ENCODE measurements at regions not wholly inside any gene's neighbourhood (a gene's known extent, or its start where the extent isn't known, plus 50 kb on each side); places are given as distances from the start of the nearest gene placed in this dataset.

DNA sequence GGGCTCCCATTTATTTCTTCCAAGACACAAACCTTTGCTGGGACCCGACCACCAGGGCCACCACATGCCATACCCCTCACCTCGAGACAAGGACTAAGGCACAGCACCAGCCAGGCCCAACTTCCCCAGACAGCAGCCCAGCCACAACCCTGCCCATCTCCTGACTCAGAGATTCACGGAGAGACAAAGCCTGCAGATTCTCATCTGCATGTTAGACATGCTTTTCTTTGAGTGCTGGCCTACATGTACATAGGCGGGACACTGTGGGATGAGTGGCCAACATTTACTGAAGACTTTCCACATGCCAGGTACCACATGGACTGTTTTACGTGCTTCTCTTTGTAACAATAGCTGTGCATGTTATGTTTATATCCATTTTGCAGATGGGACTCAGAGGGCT lies 221.3 kb upstream of the ZMIZ1 start:
- DNase-seq: no peak

DNA sequence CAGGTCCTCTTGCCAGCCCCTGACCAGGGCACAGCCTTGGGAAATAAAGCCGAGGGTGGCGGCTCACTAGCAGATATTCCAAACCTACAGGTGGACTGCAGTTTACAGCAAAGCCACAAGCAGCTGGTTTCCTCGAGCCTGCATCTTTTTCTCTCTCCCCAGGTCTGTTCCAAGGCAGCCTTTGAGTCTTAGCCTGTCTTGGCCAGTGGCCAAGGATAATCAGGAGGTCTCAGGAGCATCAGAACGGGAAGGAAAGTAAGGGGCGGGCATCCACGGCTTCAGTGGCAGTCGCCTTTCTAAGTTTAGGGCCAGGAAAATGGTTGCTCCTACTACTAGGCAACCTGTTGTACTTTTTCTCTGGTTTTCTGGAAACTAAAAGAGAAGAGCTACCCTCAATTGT lies 219.7 kb upstream of the ZMIZ1 start:
- no peak for DNase-seq

- DNase-seq: no peak
Measured at GRCh38 chr10:78849731-78850130, 219.0 kb upstream of the ZMIZ1 start.

DNA sequence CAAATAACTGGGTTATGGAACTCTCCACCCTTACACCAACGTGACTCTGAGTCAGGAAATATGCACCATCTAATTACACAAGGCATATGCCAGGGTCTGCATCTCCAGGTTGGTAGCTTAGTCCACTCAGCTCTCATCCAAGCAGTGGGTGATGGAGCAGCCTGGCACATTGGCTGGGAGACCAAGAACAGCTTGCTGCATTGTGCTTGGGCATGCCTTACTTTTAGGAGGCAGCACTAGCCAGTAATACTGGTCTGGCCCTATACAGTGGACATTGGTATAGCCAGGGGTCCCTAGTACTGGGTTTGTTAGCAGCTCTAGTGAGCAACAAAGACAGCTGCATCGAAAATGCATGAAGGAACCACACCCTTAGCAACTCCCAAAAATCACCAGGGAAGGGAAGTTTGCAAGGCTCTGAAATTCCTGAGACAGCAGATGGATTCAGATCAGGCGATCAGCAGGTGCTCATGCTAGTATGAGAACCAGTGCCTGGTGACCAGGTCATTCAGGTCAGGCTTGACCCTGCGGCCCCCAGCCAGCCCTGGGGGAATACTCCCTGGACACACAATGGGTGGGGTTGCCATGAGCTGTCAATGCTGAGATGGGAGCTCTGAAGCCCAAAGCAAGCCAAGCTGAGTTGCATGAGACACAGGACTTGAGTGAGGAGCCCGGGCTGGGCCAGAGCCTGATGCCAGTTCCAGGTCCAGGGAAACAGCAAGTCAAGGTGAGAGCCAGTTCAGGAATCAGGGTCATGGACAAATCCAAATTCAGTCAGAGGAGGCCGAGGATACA lies 217.9 kb upstream of the ZMIZ1 start:
- DNase-seq: no peak

DNA sequence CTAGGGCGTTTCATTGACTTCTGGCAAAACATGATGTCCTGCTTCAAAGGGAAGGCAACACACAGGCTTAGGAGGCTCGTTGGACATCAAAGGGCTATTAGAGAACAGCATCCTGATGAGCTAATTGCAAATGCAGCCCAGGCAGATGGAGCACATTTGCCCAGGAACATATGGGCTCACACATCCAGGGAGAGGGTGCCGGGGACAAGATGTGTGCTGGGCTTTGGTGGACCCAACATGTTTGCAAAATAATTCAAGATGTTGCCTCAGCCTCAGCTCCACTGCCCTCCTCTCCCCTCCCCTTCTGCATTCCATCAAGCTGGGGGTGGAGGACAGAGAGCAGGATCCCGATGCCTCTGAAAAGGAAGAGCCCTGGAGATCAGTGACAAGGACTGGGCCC lies 217.1 kb upstream of the ZMIZ1 start:
- no peak for DNase-seq

DNA sequence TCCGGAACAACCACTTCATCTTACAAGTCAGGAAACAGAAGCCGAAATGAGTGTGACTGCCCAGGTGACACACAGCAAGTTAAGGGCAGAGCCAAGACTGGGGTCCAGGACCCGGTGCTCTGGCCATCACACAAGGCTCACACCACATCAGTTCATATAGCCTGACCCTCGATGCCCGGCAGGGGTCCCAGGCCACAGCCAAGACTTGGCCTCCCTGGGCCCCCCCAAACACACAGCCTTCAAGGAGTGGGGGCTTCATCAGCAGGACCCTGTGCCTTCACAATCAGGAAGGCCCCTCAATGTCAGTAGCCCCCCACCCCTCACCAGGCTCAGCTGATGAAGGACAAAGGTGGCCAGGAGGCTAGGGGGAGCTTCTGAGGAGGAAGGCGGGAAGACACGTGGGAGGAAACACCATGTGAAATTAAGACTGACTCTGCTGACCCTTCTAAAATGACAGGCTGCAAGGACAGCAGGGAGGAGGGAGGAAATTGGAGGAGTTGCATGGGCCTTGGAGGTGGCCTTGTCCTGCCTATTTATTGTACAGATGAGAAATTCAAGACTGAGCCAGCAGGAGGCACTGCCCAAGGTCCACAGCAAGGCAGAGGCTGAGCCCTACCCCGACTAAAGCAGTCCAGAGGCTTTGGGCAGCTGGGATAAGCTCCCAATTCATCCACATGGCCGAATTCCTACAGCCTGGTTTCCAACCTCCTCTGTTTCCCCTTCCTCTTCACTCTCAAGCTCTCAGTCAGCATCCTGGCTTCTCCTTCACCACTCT lies 216.1 kb upstream of the ZMIZ1 start:
- DNase-seq: peak; percentile 54 to 55

- DNase-seq: peak; percentile 48 to 62
Measured at GRCh38 chr10:78853864-78854263, 214.9 kb upstream of the ZMIZ1 start.

GRCh38 chr10:78856421-78856820 lies 212.3 kb upstream of the ZMIZ1 start:
- DNase-seq: no peak

DNA sequence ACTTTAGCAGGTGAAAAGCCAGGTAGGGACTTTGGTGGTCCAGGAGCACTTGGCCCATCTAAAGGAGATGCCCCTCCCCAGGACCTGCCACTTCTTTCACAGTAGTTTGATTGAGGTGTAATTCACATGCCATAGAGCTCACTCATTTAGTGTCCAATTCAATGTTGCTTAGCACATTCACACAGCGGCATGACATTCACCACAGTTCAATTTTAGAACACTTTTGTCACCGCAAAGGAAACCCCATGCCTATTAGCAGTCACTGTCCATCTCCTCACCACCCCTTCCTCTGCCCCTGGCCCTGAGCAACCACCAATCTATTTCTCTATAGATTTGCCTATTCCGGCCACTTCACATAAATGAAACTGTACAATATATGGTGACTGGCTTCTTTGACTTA lies 211.6 kb upstream of the ZMIZ1 start:
- no peak for DNase-seq

DNA sequence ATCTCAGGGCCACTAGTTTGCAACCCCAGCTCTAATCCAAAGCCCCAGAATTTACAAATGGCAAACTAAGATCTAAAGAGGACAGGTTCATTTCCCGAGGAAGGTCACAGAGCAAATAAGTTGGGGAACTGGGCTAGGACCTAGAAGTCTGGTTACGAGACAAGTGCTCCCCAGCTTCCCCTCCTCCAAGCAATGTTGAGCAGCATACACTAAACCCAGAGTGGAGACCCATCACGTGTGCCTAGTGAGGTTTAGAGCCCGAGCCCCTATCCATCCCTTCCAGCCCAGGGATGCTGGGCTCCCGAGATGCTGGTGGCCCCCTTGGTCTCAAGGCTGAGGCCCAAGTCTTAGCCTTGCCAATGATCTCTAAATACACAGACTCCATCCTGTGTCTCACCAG lies 209.5 kb upstream of the ZMIZ1 start:
- no peak for DNase-seq

GRCh38 chr10:78859769-78860168 lies 209.0 kb upstream of the ZMIZ1 start:
- DNase-seq: no peak

- DNase-seq: no peak
Measured at GRCh38 chr10:78860260-78860914, 208.4 kb upstream of the ZMIZ1 start.

DNA sequence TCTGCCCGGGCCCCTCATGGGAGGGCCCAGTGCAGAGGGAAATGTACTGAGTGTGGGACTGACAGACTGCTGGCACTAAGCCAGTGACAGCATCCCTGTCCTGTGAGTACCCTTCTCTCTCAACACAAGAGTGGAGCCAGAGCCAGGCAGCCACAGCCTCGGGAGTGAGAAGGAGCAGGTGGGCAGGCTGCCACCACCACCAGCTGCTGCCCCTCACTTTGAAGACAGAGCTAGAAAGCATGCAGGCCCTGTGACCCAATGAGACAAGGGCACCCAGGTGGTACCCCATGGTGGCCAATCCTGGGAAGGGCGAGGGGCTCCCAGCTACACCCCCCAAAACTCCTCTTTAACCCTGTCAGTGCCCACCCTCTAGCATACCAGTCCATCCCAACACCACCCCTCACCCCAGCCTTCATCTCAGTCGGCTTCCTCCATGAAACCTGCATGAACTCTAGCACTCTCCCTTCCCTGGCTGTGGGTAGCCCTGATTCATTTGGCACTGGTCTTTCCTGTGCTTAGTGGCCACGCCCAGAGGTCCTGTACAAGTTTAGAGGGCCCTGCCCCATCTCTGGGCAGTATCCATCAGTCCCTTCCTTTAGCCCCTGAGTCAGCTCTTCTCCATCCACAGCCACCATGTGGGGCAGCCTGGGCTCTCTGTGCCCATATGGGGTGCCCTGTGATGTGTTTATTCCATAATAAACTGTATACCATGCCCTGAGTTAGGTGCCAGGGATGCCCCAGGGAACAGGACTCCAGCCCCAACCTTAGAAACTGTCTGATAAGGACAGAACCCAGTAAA lies 207.0 kb upstream of the ZMIZ1 start:
- no peak for DNase-seq

DNA sequence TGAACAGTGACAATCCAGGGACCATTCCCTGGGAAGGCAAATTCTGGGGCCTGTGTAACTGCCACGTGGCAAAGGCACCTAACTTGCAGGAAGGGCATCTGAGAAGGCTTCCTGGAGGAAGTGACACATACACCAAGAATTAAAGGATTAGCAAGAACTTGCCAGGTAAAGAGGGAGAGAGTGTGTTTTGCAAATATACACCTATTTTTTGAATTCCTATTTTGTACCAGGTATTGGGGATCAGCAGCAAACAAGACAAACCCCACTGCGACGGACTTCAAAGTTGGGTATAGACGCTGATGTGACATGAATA lies 206.5 kb upstream of the ZMIZ1 start:
- DNase-seq: no peak

DNA sequence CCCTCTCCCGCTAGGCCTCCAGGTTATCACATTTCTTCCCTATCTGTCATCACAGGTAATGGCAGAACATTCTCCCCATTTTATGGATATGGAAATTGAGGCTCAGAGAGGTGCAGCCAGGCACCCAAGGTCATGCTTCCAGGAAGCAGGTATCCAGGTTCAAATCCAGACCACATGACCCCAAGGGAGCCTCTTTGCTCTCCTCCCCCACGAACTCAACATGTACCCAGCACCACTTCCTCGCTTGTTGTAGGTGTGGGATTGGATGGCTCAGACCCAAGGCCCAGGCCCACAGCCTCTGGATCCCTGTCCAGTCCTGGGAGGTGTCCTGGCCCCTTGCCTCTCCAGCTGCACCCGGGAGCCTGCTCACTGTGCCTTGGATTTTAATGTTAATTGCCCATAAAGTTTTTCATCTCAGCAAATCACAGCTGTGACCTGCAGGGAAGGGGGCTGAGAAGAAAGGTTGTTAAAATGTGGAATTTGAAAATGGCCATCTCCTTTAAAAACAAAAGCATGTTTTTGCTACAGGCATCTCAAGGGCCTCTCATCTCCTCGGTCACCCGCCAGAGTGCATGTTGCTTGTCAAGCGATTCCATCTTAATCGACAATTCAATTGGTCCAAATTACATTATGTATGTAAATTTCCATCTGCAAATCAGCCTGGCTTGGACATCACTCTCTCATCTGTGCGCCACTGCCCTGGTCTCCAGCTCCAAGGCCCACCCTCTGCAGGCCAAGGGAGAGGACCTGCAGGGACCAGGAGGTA lies 205.4 kb upstream of the ZMIZ1 start:
- DNase-seq: no peak

GRCh38 chr10:78863906-78864239 lies 204.9 kb upstream of the ZMIZ1 start:
- DNase-seq: no peak

GRCh38 chr10:78864761-78865537 lies 203.8 kb upstream of the ZMIZ1 start:
- no peak for DNase-seq

DNA sequence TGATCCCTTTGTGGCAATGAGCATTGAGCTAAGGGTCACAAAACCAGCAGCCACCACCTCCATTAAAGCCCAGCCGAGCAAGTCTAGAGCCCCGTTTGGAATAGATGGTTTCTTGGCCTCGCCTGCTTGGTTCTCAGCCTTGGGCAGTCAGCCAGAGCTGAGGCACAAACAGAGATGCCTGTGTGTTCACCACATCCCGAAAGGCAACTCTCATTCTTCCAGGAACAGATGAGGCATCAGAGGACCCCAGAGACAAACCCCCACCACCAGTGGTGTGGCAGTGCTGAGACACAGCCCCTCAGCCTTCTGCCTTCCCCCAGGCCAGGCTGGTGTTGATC lies 203.3 kb upstream of the ZMIZ1 start:
- no peak for DNase-seq

DNA sequence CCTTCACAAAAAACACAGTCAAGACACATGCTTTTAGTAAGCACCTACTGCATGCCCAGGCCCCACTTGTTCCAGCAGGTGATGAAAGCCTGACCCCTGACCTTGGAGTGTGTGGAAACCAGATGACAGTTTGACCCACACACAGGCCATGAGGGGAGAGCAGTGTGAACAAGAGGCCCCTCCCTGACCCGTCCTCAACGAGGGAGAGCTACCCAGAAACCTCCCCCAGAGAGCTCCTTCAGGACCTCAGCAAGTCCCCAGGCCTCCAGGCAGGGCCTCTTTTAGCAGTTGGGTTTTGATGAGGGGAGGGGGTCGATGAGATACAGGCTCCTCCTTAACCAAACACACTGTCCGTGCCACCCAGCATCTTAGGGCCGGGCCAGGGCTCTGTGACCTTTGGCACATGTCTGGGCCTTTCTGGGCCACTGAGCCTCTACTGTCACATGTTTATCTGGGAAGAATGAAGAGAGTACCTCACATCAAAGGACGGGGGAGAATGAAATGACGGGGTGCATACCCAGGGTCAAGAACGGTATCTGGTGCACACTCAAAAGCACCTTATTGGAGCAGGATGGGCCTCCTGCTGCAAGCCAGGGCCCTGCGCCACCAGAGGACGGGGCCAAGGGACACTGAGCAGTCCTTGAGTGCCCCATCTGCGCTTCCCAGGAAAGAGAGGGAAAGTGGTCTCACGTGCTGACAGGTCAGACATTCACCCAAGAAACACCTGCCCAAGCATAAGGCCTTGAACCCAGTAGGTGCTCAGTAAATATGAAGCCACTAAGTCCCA lies 202.6 kb upstream of the ZMIZ1 start:
- DNase-seq: no peak

- DNase-seq: no peak
Measured at GRCh38 chr10:78866731-78867554, 201.8 kb upstream of the ZMIZ1 start.

Data from inflammatory macrophage (primary cell).